Parathyroid adenoma (tissue), 2 donors: ENCODE measurements at regions not wholly inside any gene's neighbourhood (a gene's known extent, or its start where the extent isn't known, plus 50 kb on each side); places are given as distances from the start of the nearest gene placed in this dataset.

Experiments used
- H2AFZ ChIP-seq: fragments of 300-600 bp; sonication (generic); one replicate; pipeline ENCODE4 v1.7.0; 2017; ENCODE audit warnings: antibody characterized with exemption, mild to moderate bottlenecking
- H3K27ac ChIP-seq: fragments of 300-600 bp; sonication (generic); one replicate; pipeline ENCODE4 v1.7.0; 2017
- H3K27me3 ChIP-seq: fragments of 300-600 bp; sonication (generic); one replicate; pipeline ENCODE4 v1.7.0; 2017; ENCODE audit warnings: low read length; ENCODE audit not compliant: control insufficient read depth, insufficient read depth
- H3K36me3 ChIP-seq: fragments of 300-600 bp; sonication (generic); one replicate; pipeline ENCODE4 v1.7.0; 2017; ENCODE audit warnings: low read length; ENCODE audit not compliant: control insufficient read depth, insufficient read depth
- H3K4me1 ChIP-seq: fragments of 300-600 bp; sonication (generic); one replicate; pipeline ENCODE4 v1.7.0; 2017; ENCODE audit warnings: control low read depth
- H3K4me2 ChIP-seq: fragments of 300-600 bp; sonication (generic); one replicate; pipeline ENCODE4 v1.7.0; 2017; ENCODE audit warnings: low read length
- H3K4me3 ChIP-seq: fragments of 300-600 bp; sonication (generic); one replicate; pipeline ENCODE4 v1.7.0; 2017; ENCODE audit warnings: low read depth, low read length
- H3K79me2 ChIP-seq: fragments of 300-600 bp; sonication (generic); one replicate; pipeline ENCODE4 v1.7.0; 2017; ENCODE audit warnings: control low read depth
- H3K9ac ChIP-seq: fragments of 300-600 bp; sonication (generic); one replicate; pipeline ENCODE4 v1.7.0; 2017; ENCODE audit warnings: mild to moderate bottlenecking
- H3K9me3 ChIP-seq: fragments of 300-600 bp; sonication (generic); one replicate; pipeline ENCODE4 v1.7.0; 2017; ENCODE audit warnings: low read length; ENCODE audit not compliant: control insufficient read depth
- CTCF ChIP-seq: fragments of 300-600 bp; sonication (generic); IDR thresholded peaks from one replicate; pipeline ENCODE4 v1.7.0; 2017; ENCODE audit warnings: antibody characterized with exemption, mild to moderate bottlenecking
- donor health status: primary hyperparathyroidism.

- no peaks in the 10 kb centered on the region for H3K9me3 ChIP-seq
- H3K27ac ChIP-seq: no peak overlapping the region
- no peaks in the 10 kb centered on the region for H3K79me2 ChIP-seq
- no peak for TF ChIP-seq CTCF
- no peak overlapping the region for H3K4me3 ChIP-seq
- H3K27me3 ChIP-seq: no peaks in the 10 kb centered on the region
- H3K4me1 ChIP-seq: no peaks in the 10 kb centered on the region
- H3K36me3 ChIP-seq: no peaks in the 10 kb centered on the region
- no peak overlapping the region for H2AFZ ChIP-seq
- H3K9ac ChIP-seq: no peak overlapping the region
- H3K4me2 ChIP-seq: no peak overlapping the region
Measured at GRCh38 chr2:150385211-150385610, 102.3 kb downstream of the RND3 start.

GRCh38 chr2:150383587-150383986 is 103.9 kb downstream of the RND3 start:
- H3K9ac ChIP-seq: no peak overlapping the region
- no peaks in the 10 kb centered on the region for H3K79me2 ChIP-seq
- no peak overlapping the region for H3K4me2 ChIP-seq
- H3K9me3 ChIP-seq: no peaks in the 10 kb centered on the region
- TF ChIP-seq CTCF: no peak
- H3K4me3 ChIP-seq: no peak overlapping the region
- no peaks in the 10 kb centered on the region for H3K36me3 ChIP-seq
- no peaks in the 10 kb centered on the region for H3K4me1 ChIP-seq
- H3K27me3 ChIP-seq: no peaks in the 10 kb centered on the region
- no peak overlapping the region for H2AFZ ChIP-seq
- H3K27ac ChIP-seq: no peak overlapping the region

- Histone ChIP-seq H3K9ac (no peak overlapping the region), H3K79me2 (no peaks in the 10 kb centered on the region), H3K4me2 (no peak overlapping the region), H2AFZ (no peak overlapping the region), H3K4me1 (no peaks in the 10 kb centered on the region), H3K27me3 (no peaks in the 10 kb centered on the region), H3K27ac (no peak overlapping the region), H3K9me3 (no peaks in the 10 kb centered on the region), H3K36me3 (no peaks in the 10 kb centered on the region), H3K4me3 (no peak overlapping the region)
- TF ChIP-seq CTCF: no peak
Measured at GRCh38 chr2:150379166-150379565, 108.3 kb downstream of the RND3 start.

GRCh38 chr2:150378686-150379085 is 108.8 kb downstream of the RND3 start:
- Histone ChIP-seq H3K9ac (no peak overlapping the region), H3K4me3 (no peak overlapping the region), H3K4me2 (no peak overlapping the region), H3K9me3 (no peaks in the 10 kb centered on the region), H3K36me3 (no peaks in the 10 kb centered on the region), H3K27me3 (no peaks in the 10 kb centered on the region), H3K4me1 (no peaks in the 10 kb centered on the region), H3K79me2 (no peaks in the 10 kb centered on the region), H3K27ac (no peak overlapping the region), H2AFZ (no peak overlapping the region)
- no peak for TF ChIP-seq CTCF

GRCh38 chr2:150376553-150377335 is 110.7 kb downstream of the RND3 start:
- no peak overlapping the region for H3K27ac ChIP-seq
- no peaks in the 10 kb centered on the region for H3K79me2 ChIP-seq
- no peak overlapping the region for H3K9ac ChIP-seq
- H3K4me2 ChIP-seq: no peak overlapping the region
- H3K36me3 ChIP-seq: no peaks in the 10 kb centered on the region
- H3K27me3 ChIP-seq: no peaks in the 10 kb centered on the region
- H3K4me3 ChIP-seq: no peak overlapping the region
- no peaks in the 10 kb centered on the region for H3K9me3 ChIP-seq
- no peak overlapping the region for H2AFZ ChIP-seq
- H3K4me1 ChIP-seq: no peaks in the 10 kb centered on the region
- TF ChIP-seq CTCF: no peak
